ENCODE measurements at regions not wholly inside any gene's neighbourhood (a gene's known extent, or its start where the extent isn't known, plus 50 kb on each side); places are given as distances from the start of the nearest gene placed in this dataset.

DNA sequence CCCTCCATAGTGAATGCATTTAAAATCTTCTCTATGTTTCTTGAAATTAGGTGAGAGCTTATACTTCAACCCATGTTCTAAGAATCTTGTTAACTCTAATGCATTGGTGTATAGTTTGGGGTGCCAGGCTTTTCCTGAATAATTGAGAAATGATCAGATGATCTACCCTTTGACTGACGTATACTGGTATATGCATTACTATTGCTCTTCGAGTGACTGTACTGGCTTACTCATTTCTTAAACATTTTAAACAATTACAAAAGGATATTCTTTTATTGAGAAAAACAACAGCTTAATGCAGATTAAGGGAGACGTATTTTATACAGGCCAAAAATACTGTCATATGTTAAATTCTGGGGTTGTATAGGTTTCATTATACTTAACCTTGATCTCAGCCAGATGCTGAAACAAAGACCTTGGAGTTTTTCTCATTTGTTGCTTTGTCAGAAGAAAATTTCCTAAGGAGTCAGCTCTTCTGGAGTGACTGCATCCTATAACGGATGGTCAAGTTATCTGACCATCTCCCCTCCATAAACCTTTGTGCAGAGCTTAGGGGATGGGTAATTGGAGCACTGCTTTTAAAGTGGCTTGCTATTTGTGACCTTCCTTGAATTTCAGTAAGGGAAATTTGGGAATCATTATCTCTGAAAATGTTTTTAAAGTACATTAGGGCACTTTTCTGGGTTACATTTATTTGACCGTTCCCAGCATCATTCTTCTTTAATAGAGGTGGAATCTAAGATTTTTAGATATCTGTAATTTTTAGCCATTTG lies 507.6 kb downstream of the PCNX1 start:
- Histone ChIP-seq H3K9me3 (ENCODE audit: insufficient read depth, low read depth, low read length) (no peaks in the 10 kb centered on the region), H3K27me3 (ENCODE audit: insufficient read depth, low read length) (no peaks in the 10 kb centered on the region), H3K4me1 (ENCODE audit: insufficient read depth, low read length) (peaks cover 16% of the 10 kb centered on the region), H3K36me3 (ENCODE audit: insufficient read depth, low read length) (no peaks in the 10 kb centered on the region), H3K9ac (ENCODE audit: low read depth, low read length) (no peak overlapping the region), H3K4me3 (ENCODE audit: low read length) (no peak overlapping the region), H3K27ac (ENCODE audit: low read depth, low read length) (no peak overlapping the region)
- WGBS, result 95% methylated on average over 3 of the region's 5 CpGs

DNA sequence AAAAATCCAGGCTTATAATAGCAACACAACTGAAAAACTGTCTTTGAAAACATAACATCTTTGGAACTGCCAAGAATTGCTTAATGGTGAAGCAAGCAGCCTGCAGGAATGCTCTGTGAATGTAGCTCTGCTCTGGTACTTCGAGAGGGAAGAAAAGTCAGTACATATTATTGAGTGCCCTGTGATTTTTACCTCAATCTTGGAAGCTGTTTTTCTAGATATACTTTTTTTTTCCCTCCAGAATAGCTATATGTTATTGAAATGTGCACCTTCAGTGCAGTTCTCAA lies 508.1 kb downstream of the PCNX1 start:
- no peaks in the 10 kb centered on the region for H3K9me3 ChIP-seq (ENCODE audit: insufficient read depth, low read depth, low read length)
- H3K27ac ChIP-seq (ENCODE audit: low read depth, low read length), result no peak overlapping the region
- no peaks in the 10 kb centered on the region for H3K36me3 ChIP-seq (ENCODE audit: insufficient read depth, low read length)
- H3K4me3 ChIP-seq (ENCODE audit: low read length), result no peak overlapping the region
- 89% methylated on average over 1 of the region's 1 CpG for WGBS
- no peak overlapping the region for H3K9ac ChIP-seq (ENCODE audit: low read depth, low read length)
- peaks cover 11% of the 10 kb centered on the region; the same call in 1 of the 2 replicates for H3K4me1 ChIP-seq (ENCODE audit: insufficient read depth, low read length)
- no peaks in the 10 kb centered on the region for H3K27me3 ChIP-seq (ENCODE audit: insufficient read depth, low read length)

DNA sequence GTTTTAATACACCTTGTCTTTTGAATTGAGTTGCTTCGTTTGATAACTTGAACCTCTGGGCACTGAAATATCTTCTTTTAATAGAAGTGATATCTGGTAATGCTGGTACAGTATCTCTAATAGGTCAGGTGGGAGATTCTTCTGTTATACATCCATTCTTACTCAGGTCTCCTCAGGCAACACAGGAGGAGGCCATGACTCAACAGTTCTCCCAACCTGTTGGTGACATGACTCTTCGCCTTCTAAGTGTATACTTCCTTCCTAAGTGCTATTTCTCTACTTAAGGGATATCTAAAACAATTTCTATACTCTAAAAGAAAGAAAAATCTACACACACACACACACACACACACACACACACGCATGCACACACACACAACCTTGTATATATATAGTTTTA lies 509.1 kb downstream of the PCNX1 start:
- 93% methylated on average over 2 of the region's 3 CpGs for WGBS
- 0 out of 2 replicates have a peak, but pooled peaks cover 4% of the 10 kb centered on the region for H3K4me1 ChIP-seq (ENCODE audit: insufficient read depth, low read length)
- H3K9me3 ChIP-seq (ENCODE audit: insufficient read depth, low read depth, low read length), result no peaks in the 10 kb centered on the region
- H3K36me3 ChIP-seq (ENCODE audit: insufficient read depth, low read length), result no peaks in the 10 kb centered on the region
- H3K27me3 ChIP-seq (ENCODE audit: insufficient read depth, low read length), result no peaks in the 10 kb centered on the region
- no peak overlapping the region for H3K27ac ChIP-seq (ENCODE audit: low read depth, low read length)
- no peak overlapping the region for H3K4me3 ChIP-seq (ENCODE audit: low read length)
- no peak overlapping the region for H3K9ac ChIP-seq (ENCODE audit: low read depth, low read length)

GRCh38 chr14:71418532-71419245 lies 511.4 kb downstream of the PCNX1 start:
- H3K4me1 ChIP-seq (ENCODE audit: insufficient read depth, low read length), result 0 out of 2 replicates have a peak, but pooled peaks cover 4% of the 10 kb centered on the region
- H3K9me3 ChIP-seq (ENCODE audit: insufficient read depth, low read depth, low read length), result no peaks in the 10 kb centered on the region
- H3K27ac ChIP-seq (ENCODE audit: low read depth, low read length), result no peak overlapping the region
- H3K9ac ChIP-seq (ENCODE audit: low read depth, low read length), result no peak overlapping the region
- H3K4me3 ChIP-seq (ENCODE audit: low read length), result no peak overlapping the region
- WGBS, result 95% methylated on average over 10 of the region's 10 CpGs
- no peaks in the 10 kb centered on the region for H3K27me3 ChIP-seq (ENCODE audit: insufficient read depth, low read length)
- no peaks in the 10 kb centered on the region for H3K36me3 ChIP-seq (ENCODE audit: insufficient read depth, low read length)

DNA sequence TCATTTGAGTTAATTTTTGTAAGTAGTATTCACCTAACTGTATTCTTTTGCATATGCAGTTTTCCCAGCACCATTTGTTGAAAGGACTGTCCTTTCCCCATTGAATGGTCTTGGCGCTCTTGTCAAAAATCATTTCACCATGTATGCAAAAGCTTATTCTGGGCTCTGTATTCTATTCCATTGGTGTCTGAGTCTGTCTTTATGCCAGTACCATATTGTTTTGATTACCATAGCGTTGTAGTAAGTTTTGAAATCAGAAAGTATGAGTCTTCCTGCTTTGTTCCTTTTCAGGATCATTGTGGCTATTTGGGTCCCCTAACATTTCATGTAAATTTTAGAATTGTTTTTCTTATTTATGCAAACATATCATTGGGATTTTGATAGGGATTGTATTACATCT lies 508.7 kb upstream of the RGS6 start:
- no peaks in the 10 kb centered on the region for H3K27me3 ChIP-seq (ENCODE audit: insufficient read depth, low read length)
- H3K9me3 ChIP-seq (ENCODE audit: insufficient read depth, low read depth, low read length), result peaks cover 28% of the 10 kb centered on the region
- no peak overlapping the region for H3K4me3 ChIP-seq (ENCODE audit: low read length)
- H3K36me3 ChIP-seq (ENCODE audit: insufficient read depth, low read length), result peaks cover 7% of the 10 kb centered on the region; the same call in 1 of the 2 replicates
- 93% methylated on average over 2 of the region's 2 CpGs for WGBS
- H3K9ac ChIP-seq (ENCODE audit: low read depth, low read length), result no peak overlapping the region
- no peak overlapping the region for H3K27ac ChIP-seq (ENCODE audit: low read depth, low read length)
- peaks cover 4% of the 10 kb centered on the region for H3K4me1 ChIP-seq (ENCODE audit: insufficient read depth, low read length)

DNA sequence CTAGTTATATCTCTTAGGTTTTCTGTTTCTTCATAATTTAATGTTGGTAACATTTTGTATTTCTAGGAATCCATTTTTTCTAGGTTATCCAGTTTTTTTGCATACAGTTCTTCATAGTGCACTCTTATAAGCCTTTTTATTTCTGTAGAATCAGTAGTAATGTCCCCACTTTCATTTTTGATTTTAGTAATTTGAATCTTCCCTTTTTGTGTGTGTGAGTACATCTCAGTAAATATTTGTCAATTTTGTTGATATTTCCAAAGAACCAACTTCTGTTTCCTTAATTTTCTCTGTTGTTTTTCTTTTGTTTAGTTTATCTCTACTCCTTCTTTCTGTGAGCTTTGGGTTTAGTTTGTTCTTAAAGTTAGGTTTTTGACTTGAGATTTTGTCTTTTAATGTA lies 507.3 kb upstream of the RGS6 start:
- Histone ChIP-seq H3K27me3 (ENCODE audit: insufficient read depth, low read length) (no peaks in the 10 kb centered on the region), H3K36me3 (ENCODE audit: insufficient read depth, low read length) (peaks cover 7% of the 10 kb centered on the region; the same call in 1 of the 2 replicates), H3K9ac (ENCODE audit: low read depth, low read length) (no peak overlapping the region), H3K4me3 (ENCODE audit: low read length) (no peak overlapping the region), H3K9me3 (ENCODE audit: insufficient read depth, low read depth, low read length) (peaks cover 28% of the 10 kb centered on the region), H3K27ac (ENCODE audit: low read depth, low read length) (no peak overlapping the region), H3K4me1 (ENCODE audit: insufficient read depth, low read length) (peaks cover 16% of the 10 kb centered on the region)

DNA sequence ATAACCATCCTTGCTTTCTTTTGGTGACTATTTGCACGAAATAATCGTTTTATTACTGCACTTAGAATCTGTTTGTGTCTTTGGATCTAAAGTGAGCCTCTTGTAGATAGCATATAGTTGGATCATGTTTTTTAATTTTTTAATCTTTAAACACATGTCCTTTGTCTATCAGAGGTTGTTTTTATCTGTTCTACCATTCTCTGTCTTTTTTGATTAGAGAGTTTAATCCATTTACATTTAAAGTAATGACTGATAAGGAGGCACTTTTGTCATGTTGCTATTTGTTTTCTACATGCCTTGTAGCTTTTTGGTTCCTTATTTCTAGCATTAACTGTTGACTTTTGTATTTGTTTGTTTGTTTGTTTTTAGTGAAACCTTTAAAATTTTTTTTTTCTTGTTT lies 506.2 kb upstream of the RGS6 start:
- 84% methylated on average over 2 of the region's 2 CpGs for WGBS
- H3K36me3 ChIP-seq (ENCODE audit: insufficient read depth, low read length), result peaks cover 7% of the 10 kb centered on the region; the same call in 1 of the 2 replicates
- H3K27me3 ChIP-seq (ENCODE audit: insufficient read depth, low read length), result no peaks in the 10 kb centered on the region
- no peak overlapping the region for H3K27ac ChIP-seq (ENCODE audit: low read depth, low read length)
- peaks cover 28% of the 10 kb centered on the region for H3K9me3 ChIP-seq (ENCODE audit: insufficient read depth, low read depth, low read length)
- H3K9ac ChIP-seq (ENCODE audit: low read depth, low read length), result no peak overlapping the region
- peaks cover 27% of the 10 kb centered on the region for H3K4me1 ChIP-seq (ENCODE audit: insufficient read depth, low read length)
- no peak overlapping the region for H3K4me3 ChIP-seq (ENCODE audit: low read length)

- H3K27me3 ChIP-seq (ENCODE audit: insufficient read depth, low read length), result no peaks in the 10 kb centered on the region
- H3K9me3 ChIP-seq (ENCODE audit: insufficient read depth, low read depth, low read length), result peaks cover 21% of the 10 kb centered on the region
- no peak overlapping the region for H3K27ac ChIP-seq (ENCODE audit: low read depth, low read length)
Observed at GRCh38 chr14:71429902-71430301, 502.3 kb upstream of the RGS6 start.

DNA sequence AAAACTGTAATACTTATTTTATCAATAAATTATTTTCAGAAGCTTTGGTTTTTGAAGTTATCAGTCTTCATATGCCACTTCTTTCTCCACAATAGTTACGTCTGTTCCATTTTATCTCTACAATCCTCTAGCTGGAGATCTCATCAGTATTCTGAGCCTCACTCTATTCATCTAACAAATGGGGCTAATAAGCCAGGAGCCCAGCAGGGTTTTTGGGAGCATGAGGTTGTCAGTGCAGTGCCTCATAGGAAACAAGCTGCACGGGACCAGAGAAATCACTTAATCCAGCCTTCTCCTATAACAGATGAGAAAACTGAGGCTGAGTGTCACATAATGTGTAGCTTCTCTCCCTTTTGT lies 501.9 kb upstream of the RGS6 start:
- 55% methylated on average over 2 of the region's 2 CpGs for WGBS
- peaks cover 41% of the 10 kb centered on the region for H3K4me1 ChIP-seq (ENCODE audit: insufficient read depth, low read length)
- H3K4me3 ChIP-seq (ENCODE audit: low read length), result no peak overlapping the region
- no peak overlapping the region for H3K9ac ChIP-seq (ENCODE audit: low read depth, low read length)
- H3K27me3 ChIP-seq (ENCODE audit: insufficient read depth, low read length), result no peaks in the 10 kb centered on the region
- peaks cover 3% of the 10 kb centered on the region; the same call in 1 of the 2 replicates for H3K36me3 ChIP-seq (ENCODE audit: insufficient read depth, low read length)
- peaks cover 17% of the 10 kb centered on the region for H3K9me3 ChIP-seq (ENCODE audit: insufficient read depth, low read depth, low read length)
- no peak overlapping the region; the same call in 1 of the 2 replicates for H3K27ac ChIP-seq (ENCODE audit: low read depth, low read length)

More at GRCh38 chr14:71429902-71430301, 502.3 kb upstream of the RGS6 start:
- H3K36me3 ChIP-seq (ENCODE audit: insufficient read depth, low read length), result peaks cover 3% of the 10 kb centered on the region; the same call in 1 of the 2 replicates
- H3K4me1 ChIP-seq (ENCODE audit: insufficient read depth, low read length), result peaks cover 41% of the 10 kb centered on the region
- H3K9ac ChIP-seq (ENCODE audit: low read depth, low read length), result no peak overlapping the region
- H3K4me3 ChIP-seq (ENCODE audit: low read length), result no peak overlapping the region

DNA sequence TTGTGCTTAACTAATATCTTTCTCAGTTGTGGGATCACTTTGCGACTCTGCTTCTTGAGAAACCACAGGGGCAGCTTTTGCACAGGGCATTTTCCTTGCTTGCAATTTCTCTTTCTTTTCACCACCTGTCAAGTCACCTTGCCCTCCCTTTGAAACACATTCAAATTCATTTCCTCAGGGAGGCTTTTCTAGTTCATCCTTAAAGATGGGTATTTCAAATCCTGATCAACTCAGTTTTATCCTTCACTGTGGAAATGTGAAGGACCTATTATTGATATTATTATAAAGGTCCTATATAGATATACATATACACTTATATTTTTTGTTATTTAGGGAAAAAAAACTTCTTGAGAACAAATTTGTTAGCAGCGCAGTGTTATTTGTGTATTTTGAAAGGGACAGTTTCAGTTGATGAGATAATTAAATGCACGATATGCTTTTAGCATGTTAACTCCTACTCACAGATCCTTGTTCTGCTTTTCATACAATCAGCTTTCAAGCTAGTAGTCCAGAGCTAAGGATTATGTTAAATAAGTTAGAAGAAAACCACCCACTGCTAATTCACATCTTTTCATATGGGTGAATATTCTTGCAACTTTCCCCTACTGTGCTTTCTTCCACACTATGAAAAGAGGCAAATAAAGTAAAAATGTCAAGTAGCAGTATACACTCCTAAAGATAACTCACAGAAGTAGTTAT lies 501.4 kb upstream of the RGS6 start:
- H3K36me3 ChIP-seq (ENCODE audit: insufficient read depth, low read length), result peaks cover 3% of the 10 kb centered on the region; the same call in 1 of the 2 replicates
- H3K9me3 ChIP-seq (ENCODE audit: insufficient read depth, low read depth, low read length), result peaks cover 12% of the 10 kb centered on the region
- 84% methylated on average over 2 of the region's 3 CpGs for WGBS
- no peak overlapping the region for H3K4me3 ChIP-seq (ENCODE audit: low read length)
- no peaks in the 10 kb centered on the region for H3K27me3 ChIP-seq (ENCODE audit: insufficient read depth, low read length)
- no peak overlapping the region for H3K9ac ChIP-seq (ENCODE audit: low read depth, low read length)
- H3K4me1 ChIP-seq (ENCODE audit: insufficient read depth, low read length), result peaks cover 41% of the 10 kb centered on the region
- no peak overlapping the region; the same call in 1 of the 2 replicates for H3K27ac ChIP-seq (ENCODE audit: low read depth, low read length)
